ENCODE measurements at regions not wholly inside any gene's neighbourhood (a gene's known extent, or its start where the extent isn't known, plus 50 kb on each side); places are given as distances from the start of the nearest gene placed in this dataset.
"Not testable (repeated sequence)": the region's sequence is repeated elsewhere in the genome, so short reads cannot be mapped to it uniquely, and the experiment has no call there.

GRCh38 chr14:57150449-57150848, 118.3 kb downstream of the EXOC5 start:
- no peak for DNase-seq (ENCODE audit: extremely low spot score)
- ChIA-PET POLR2A (no interaction called here), CTCF (no interaction called here)
- TF ChIP-seq FOXA1 (IDR thresholded peaks at IDR 0.05) (no peak), FOXM1 (IDR thresholded peaks at IDR 0.05; ENCODE audit: borderline replicate concordance) (no peak), L3MBTL2 (conservative IDR thresholded peaks at IDR 0.05) (no peak), TARDBP (IDR thresholded peaks at IDR 0.05) (no peak), PKNOX1 (IDR thresholded peaks at IDR 0.05) (peak; percentile 60)

GRCh38 chr14:57139173-57139572, 129.5 kb downstream of the EXOC5 start:
- CTCF ChIA-PET, result no interaction called here
- DNase-seq (ENCODE audit: extremely low spot score), result no peak
- no peak for TF ChIP-seq ZNF384 (IDR thresholded peaks at IDR 0.05)
- TF ChIP-seq PKNOX1 (IDR thresholded peaks at IDR 0.05), result no peak
- TF ChIP-seq SP1 (IDR thresholded peaks at IDR 0.05), result no peak
- TF ChIP-seq LEF1 (IDR thresholded peaks at IDR 0.05; ENCODE audit: borderline replicate concordance), result no peak
- no peak for TF ChIP-seq TARDBP (IDR thresholded peaks at IDR 0.05)
- TF ChIP-seq NFRKB (IDR thresholded peaks at IDR 0.05), result no peak
- no peak for TF ChIP-seq BHLHE40 (IDR thresholded peaks at IDR 0.05; ENCODE audit: borderline replicate concordance)
- no peak for TF ChIP-seq FOXM1 (IDR thresholded peaks at IDR 0.05; ENCODE audit: borderline replicate concordance)
- POLR2A ChIA-PET, result no interaction called here

GRCh38 chr14:57136669-57137328, 131.9 kb downstream of the EXOC5 start:
- CTCF ChIA-PET, result no interaction called here
- no peak for DNase-seq (ENCODE audit: extremely low spot score)
- POLR2A ChIA-PET, result no interaction called here
- no peak for TF ChIP-seq BHLHE40 (IDR thresholded peaks at IDR 0.05; ENCODE audit: borderline replicate concordance)
- TF ChIP-seq ZNF384 (IDR thresholded peaks at IDR 0.05), result no peak
- no peak for TF ChIP-seq NFRKB (IDR thresholded peaks at IDR 0.05)
- TF ChIP-seq TARDBP (IDR thresholded peaks at IDR 0.05), result no peak
- TF ChIP-seq SP1 (IDR thresholded peaks at IDR 0.05), result no peak
- no peak for TF ChIP-seq PKNOX1 (IDR thresholded peaks at IDR 0.05)
- no peak for TF ChIP-seq FOXK2 (IDR thresholded peaks at IDR 0.05)
- TF ChIP-seq FOXM1 (IDR thresholded peaks at IDR 0.05; ENCODE audit: borderline replicate concordance), result no peak
- TF ChIP-seq ARNT (IDR thresholded peaks at IDR 0.05), result no peak
- TF ChIP-seq LEF1 (IDR thresholded peaks at IDR 0.05; ENCODE audit: borderline replicate concordance), result no peak
- TF ChIP-seq ELF4 (IDR thresholded peaks at IDR 0.05), result no peak
- TF ChIP-seq FOXA1 (IDR thresholded peaks at IDR 0.05), result no peak
- TF ChIP-seq L3MBTL2 (conservative IDR thresholded peaks at IDR 0.05), result no peak
- TF ChIP-seq SUZ12 (IDR thresholded peaks at IDR 0.05), result no peak
- no peak for TF ChIP-seq CTBP1 (IDR thresholded peaks at IDR 0.05; ENCODE audit: borderline replicate concordance)
- TF ChIP-seq HDGF (IDR thresholded peaks at IDR 0.05; ENCODE audit: borderline replicate concordance), result no peak

- CTCF ChIA-PET; POLR2A ChIA-PET; DNase-seq (ENCODE audit: extremely low spot score): not testable (repeated sequence)
These were observed 140.9 kb downstream of the EXOC5 start for GRCh38 chr14:57127809-57128208.

- no peak for DNase-seq (ENCODE audit: extremely low spot score)
- CTCF ChIA-PET, result no interaction called here
- POLR2A ChIA-PET, result no interaction called here
- TF ChIP-seq L3MBTL2 (conservative IDR thresholded peaks at IDR 0.05), result no peak
These were observed 146.6 kb downstream of the EXOC5 start for GRCh38 chr14:57122129-57122528.

GRCh38 chr14:57112072-57112807, 156.5 kb downstream of the EXOC5 start:
- DNase-seq (ENCODE audit: extremely low spot score); POLR2A ChIA-PET; CTCF ChIA-PET: not testable (repeated sequence)
- 0 out of 2 replicates have a peak, but pooled peaks have one; percentile 11 for TF ChIP-seq L3MBTL2 (conservative IDR thresholded peaks at IDR 0.05)

- POLR2A ChIA-PET; CTCF ChIA-PET; DNase-seq (ENCODE audit: extremely low spot score): not testable (repeated sequence)
These were observed 158.3 kb downstream of the EXOC5 start for GRCh38 chr14:57110411-57110810.

Data from HEK293T (cell line).